Fibroblast of lung (primary cell): ENCODE measurements at regions not wholly inside any gene's neighbourhood (a gene's known extent, or its start where the extent isn't known, plus 50 kb on each side); places are given as distances from the start of the nearest gene placed in this dataset.

Experiments used
- DNase-seq, 2 donors: peaks; one replicate each; pipeline versions ENCODE4 v3.0.0 to v3.0.0-alpha.2; 2010; ENCODE audit warnings: low read depth in 2 of 2
- H2AFZ ChIP-seq: 2 replicates; pipeline ENCODE4 v1.5.1; 2012; ENCODE audit warnings: low read length, control low read depth, inconsistent platforms
- H3K27ac ChIP-seq: 2 replicates; pipeline ENCODE4 v1.5.1; 2011; ENCODE audit warnings: low read length, control low read depth; ENCODE audit not compliant: insufficient read depth
- H3K27me3 ChIP-seq: 2 replicates; pipeline ENCODE4 v1.5.1; 2011; ENCODE audit warnings: mild to moderate bottlenecking, low read length; ENCODE audit not compliant: control insufficient read depth, insufficient read depth
- H3K36me3 ChIP-seq: 2 replicates; pipeline ENCODE4 v1.5.1; 2011; ENCODE audit warnings: low read length; ENCODE audit not compliant: control insufficient read depth, insufficient read depth
- H3K4me1 ChIP-seq: 2 replicates; pipeline ENCODE4 v1.5.1; 2011; ENCODE audit warnings: low read length; ENCODE audit not compliant: control insufficient read depth, insufficient read depth; ENCODE audit errors: extremely low read depth
- H3K4me2 ChIP-seq: 2 replicates; pipeline ENCODE4 v1.5.1; 2011; ENCODE audit warnings: low read length, control low read depth; ENCODE audit not compliant: insufficient read depth; ENCODE audit errors: extremely low read depth
- H3K4me3 ChIP-seq, 4 experiments: fragments of 200-600 bp in 1 of 4; sonication (generic) in 1 of 4; replicated peaks in 1 of 4; 2 replicates each; pipeline ENCODE4 v1.5.1; 2011 to 2016; ENCODE audit warnings: low read length in 4 of 4, low read depth in 3 of 4, mild to moderate bottlenecking in 3 of 4, control low read depth in 2 of 4, inconsistent platforms in 1 of 4, mixed read lengths in 1 of 4; ENCODE audit not compliant: insufficient read depth in 1 of 4; ENCODE audit errors: control extremely low read depth in 1 of 4
- H3K79me2 ChIP-seq: 2 replicates; pipeline ENCODE4 v1.5.1; 2012; ENCODE audit warnings: mild to moderate bottlenecking, low read length, inconsistent platforms; ENCODE audit not compliant: control insufficient read depth, insufficient read depth
- H3K9ac ChIP-seq: 2 replicates; pipeline ENCODE4 v1.5.1; 2011; ENCODE audit warnings: mild to moderate bottlenecking, low read length, control low read depth; ENCODE audit not compliant: insufficient read depth
- H3K9me3 ChIP-seq: 2 replicates; pipeline ENCODE4 v1.5.1; 2012; ENCODE audit warnings: low read depth, low read length; ENCODE audit not compliant: control insufficient read depth, insufficient read depth
- H4K20me1 ChIP-seq: 2 replicates; pipeline ENCODE4 v1.5.1; 2011; ENCODE audit warnings: low read length; ENCODE audit not compliant: control insufficient read depth, insufficient read depth; ENCODE audit errors: extremely low read depth
- CTCF ChIP-seq, 2 donors: IDR thresholded peaks in 1 of 2; conservative IDR thresholded peaks in 1 of 2; 1 replicate in 1 of 2; 2 replicates in 1 of 2; pipeline ENCODE4 v1.5.1; 2011 to 2012; ENCODE audit warnings: low read length in 2 of 2, control low read depth in 1 of 2, inconsistent platforms in 1 of 2, low read depth in 1 of 2, mild to moderate bottlenecking in 1 of 2
- EZH2 ChIP-seq: IDR thresholded peaks from 2 replicates; pipeline ENCODE4 v1.5.1; 2012; ENCODE audit warnings: low read length, control low read depth, mild to moderate bottlenecking; ENCODE audit errors: missing control alignments

- H3K79me2 ChIP-seq, result no peaks in the 10 kb centered on the region
- H3K9ac ChIP-seq, result no peak overlapping the region
- H3K27me3 ChIP-seq, result no peaks in the 10 kb centered on the region
- no peaks in the 10 kb centered on the region for H3K9me3 ChIP-seq
- no peaks in the 10 kb centered on the region for H4K20me1 ChIP-seq
- H3K4me1 ChIP-seq, result no peaks in the 10 kb centered on the region
- no peaks in the 10 kb centered on the region for H3K36me3 ChIP-seq
- no peak overlapping the region for H2AFZ ChIP-seq
- H3K4me3 ChIP-seq, result no peak overlapping the region
- no peak overlapping the region for H3K27ac ChIP-seq
- no peak for TF ChIP-seq EZH2
- TF ChIP-seq CTCF (conservative IDR thresholded peaks at IDR 0.05 in 1 of 2, IDR thresholded peaks at IDR 0.05 in 1 of 2; ENCODE audit: low read depth in 1 of 2, low read length in 2 of 2), result no peak
- no peak overlapping the region for H3K4me2 ChIP-seq
- no peak for DNase-seq
Observed at GRCh38 chr9:73549991-73550390, 398.3 kb downstream of the ANXA1 start.

DNA sequence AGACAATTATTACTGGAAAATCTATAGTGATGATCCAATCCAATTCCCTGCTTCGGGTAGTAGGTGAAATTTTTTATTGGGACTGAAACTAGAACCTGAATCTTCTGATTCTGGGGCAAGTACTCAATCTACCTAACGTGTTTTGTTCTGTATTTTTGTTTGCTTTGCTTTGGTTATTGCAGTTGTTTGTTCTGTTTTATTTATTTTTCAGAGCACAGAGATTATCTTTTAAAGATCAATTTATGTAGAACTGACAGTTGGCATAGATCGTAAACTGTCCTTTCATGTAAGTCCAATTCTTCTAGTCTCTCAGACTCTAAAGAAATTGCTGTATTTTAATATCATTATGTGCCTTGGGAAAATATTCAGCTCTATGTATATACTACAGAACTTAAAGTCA is 401.6 kb downstream of the ANXA1 start:
- no peaks in the 10 kb centered on the region for H4K20me1 ChIP-seq
- TF ChIP-seq CTCF (conservative IDR thresholded peaks at IDR 0.05 in 1 of 2, IDR thresholded peaks at IDR 0.05 in 1 of 2; ENCODE audit: low read depth in 1 of 2, low read length in 2 of 2) (no peak), EZH2 (no peak)
- H2AFZ ChIP-seq, result no peak overlapping the region
- H3K27me3 ChIP-seq, result no peaks in the 10 kb centered on the region
- no peaks in the 10 kb centered on the region for H3K4me1 ChIP-seq
- H3K4me2 ChIP-seq, result no peak overlapping the region
- no peak overlapping the region for H3K9ac ChIP-seq
- H3K79me2 ChIP-seq, result no peaks in the 10 kb centered on the region
- H3K4me3 ChIP-seq, result no peak overlapping the region
- no peaks in the 10 kb centered on the region for H3K9me3 ChIP-seq
- H3K36me3 ChIP-seq, result no peaks in the 10 kb centered on the region
- no peak for DNase-seq
- H3K27ac ChIP-seq, result no peak overlapping the region

DNA sequence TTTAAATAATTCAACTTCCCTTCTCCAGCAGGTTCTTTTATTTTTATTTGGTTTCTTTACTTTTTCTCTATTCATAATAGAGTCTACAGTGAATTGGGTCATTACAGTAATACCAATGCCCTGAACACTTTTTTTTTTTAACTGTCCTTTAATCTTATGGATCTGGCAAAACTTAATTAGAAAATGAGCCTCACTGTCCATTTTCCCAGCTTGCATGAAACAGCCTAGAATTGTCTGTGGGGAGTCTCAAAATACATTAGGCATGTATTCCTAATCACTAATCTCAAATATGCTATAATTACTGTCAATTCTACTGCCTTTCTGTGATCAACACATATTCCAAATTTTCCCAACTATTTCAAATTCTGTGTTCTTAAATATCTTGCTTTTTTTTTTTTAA is 406.8 kb downstream of the ANXA1 start:
- TF ChIP-seq CTCF (conservative IDR thresholded peaks at IDR 0.05 in 1 of 2, IDR thresholded peaks at IDR 0.05 in 1 of 2; ENCODE audit: low read depth in 1 of 2, low read length in 2 of 2) (no peak), EZH2 (no peak)
- no peaks in the 10 kb centered on the region for H3K9me3 ChIP-seq
- no peak overlapping the region for H2AFZ ChIP-seq
- no peak overlapping the region for H3K4me3 ChIP-seq
- H3K4me1 ChIP-seq, result no peaks in the 10 kb centered on the region
- H3K4me2 ChIP-seq, result no peak overlapping the region
- H3K27me3 ChIP-seq, result no peaks in the 10 kb centered on the region
- no peak for DNase-seq
- no peaks in the 10 kb centered on the region for H3K79me2 ChIP-seq
- no peak overlapping the region for H3K27ac ChIP-seq
- no peaks in the 10 kb centered on the region for H4K20me1 ChIP-seq
- H3K36me3 ChIP-seq, result no peaks in the 10 kb centered on the region
- H3K9ac ChIP-seq, result no peak overlapping the region
